Upper lobe of left lung (tissue), 4 donors: ENCODE measurements at regions not wholly inside any gene's neighbourhood (a gene's known extent, or its start where the extent isn't known, plus 50 kb on each side); places are given as distances from the start of the nearest gene placed in this dataset.

Source experiments
- EP300 ChIP-seq, 4 donors: sonication (generic); formaldehyde crosslinking; IDR thresholded peaks; one replicate each; pipeline ENCODE4 v1.5.1; 2017; ENCODE audit warnings: antibody characterized with exemption in 4 of 4, control low read depth in 2 of 4
- POLR2A ChIP-seq, 4 donors: fragments of 450-650 bp; IDR thresholded peaks; one replicate each; pipeline ENCODE4 v1.5.1; 2016 to 2017; ENCODE audit warnings: antibody characterized with exemption in 4 of 4, mild to moderate bottlenecking in 2 of 4
- POLR2AphosphoS5 ChIP-seq, 2 donors: sonication (generic); formaldehyde crosslinking; IDR thresholded peaks; one replicate each; pipeline ENCODE4 v1.5.1; 2017; ENCODE audit warnings: antibody characterized with exemption in 2 of 2
- TF ChIP-seq, protein P1 (sequence below), 6 experiments: fragments of 450-650 bp in 4 of 6; fragments of 200-600 bp in 2 of 6; sonication (generic) in 2 of 6; IDR thresholded peaks; one replicate each; pipeline ENCODE4 v1.5.1; 2016 to 2019; ENCODE audit warnings: antibody characterized with exemption in 6 of 6

DNA sequence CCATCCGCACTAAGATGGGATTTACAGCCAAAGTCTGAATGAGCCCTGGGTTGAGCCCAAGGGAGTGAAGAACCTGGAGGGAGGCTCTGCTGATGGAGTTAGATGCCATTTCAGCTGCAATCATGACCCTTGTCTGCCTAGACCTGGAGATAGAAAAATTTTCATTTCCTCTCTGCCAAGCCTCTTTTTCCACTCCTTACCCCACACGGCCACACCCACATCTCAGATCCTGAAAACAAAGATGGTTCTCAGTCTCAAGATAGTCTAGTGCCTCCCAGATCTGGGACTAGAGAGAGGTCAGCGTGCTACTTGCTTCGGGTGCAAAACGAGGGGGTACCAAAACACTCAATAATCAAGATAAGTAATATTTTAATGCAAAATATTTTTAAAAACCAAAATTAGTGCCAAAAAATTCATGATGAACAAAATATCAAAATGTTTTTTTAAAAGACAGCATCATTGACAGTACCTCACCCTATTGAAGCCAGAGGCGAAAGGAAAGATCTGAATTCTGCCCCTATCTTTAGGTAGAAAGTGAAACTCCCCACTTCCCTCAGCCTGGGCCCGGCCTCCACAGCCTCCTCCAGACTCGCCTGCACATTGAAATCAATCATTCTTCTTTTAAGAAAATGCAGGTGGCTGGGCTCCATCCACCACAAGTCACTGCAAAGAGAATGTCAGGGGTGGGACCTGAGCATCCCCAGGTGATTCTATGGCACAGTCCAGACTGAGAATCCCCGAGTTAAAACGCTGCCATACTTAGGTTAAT is 57.8 kb upstream of the GPR45 start:
- TF ChIP-seq, protein P1, sequence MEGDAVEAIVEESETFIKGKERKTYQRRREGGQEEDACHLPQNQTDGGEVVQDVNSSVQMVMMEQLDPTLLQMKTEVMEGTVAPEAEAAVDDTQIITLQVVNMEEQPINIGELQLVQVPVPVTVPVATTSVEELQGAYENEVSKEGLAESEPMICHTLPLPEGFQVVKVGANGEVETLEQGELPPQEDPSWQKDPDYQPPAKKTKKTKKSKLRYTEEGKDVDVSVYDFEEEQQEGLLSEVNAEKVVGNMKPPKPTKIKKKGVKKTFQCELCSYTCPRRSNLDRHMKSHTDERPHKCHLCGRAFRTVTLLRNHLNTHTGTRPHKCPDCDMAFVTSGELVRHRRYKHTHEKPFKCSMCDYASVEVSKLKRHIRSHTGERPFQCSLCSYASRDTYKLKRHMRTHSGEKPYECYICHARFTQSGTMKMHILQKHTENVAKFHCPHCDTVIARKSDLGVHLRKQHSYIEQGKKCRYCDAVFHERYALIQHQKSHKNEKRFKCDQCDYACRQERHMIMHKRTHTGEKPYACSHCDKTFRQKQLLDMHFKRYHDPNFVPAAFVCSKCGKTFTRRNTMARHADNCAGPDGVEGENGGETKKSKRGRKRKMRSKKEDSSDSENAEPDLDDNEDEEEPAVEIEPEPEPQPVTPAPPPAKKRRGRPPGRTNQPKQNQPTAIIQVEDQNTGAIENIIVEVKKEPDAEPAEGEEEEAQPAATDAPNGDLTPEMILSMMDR (IDR thresholded peaks at IDR 0.05) = no peak
- TF ChIP-seq POLR2A (IDR thresholded peaks at IDR 0.05) = no peak
- no peak for TF ChIP-seq EP300 (IDR thresholded peaks at IDR 0.05)
- TF ChIP-seq POLR2AphosphoS5 (IDR thresholded peaks at IDR 0.05) = no peak
